Fibroblast of skin of left biceps (primary cell): ENCODE measurements at regions not wholly inside any gene's neighbourhood (a gene's known extent, or its start where the extent isn't known, plus 50 kb on each side); places are given as distances from the start of the nearest gene placed in this dataset.
A peak's percentile ranks its signal among the peaks of the same experiment; 100 is the strongest.
"Not testable (repeated sequence)": the region's sequence is repeated elsewhere in the genome, so short reads cannot be mapped to it uniquely, and the experiment has no call there.

Experiments used
- DNase-seq, 2 experiments: peaks; one replicate each; pipeline ENCODE4 v3.0.0-alpha.2; 2013; ENCODE audit warnings: low read depth in 2 of 2

GRCh38 chr15:53213336-53213735, 423.2 kb upstream of the ONECUT1 start:
- no peak for DNase-seq

DNA sequence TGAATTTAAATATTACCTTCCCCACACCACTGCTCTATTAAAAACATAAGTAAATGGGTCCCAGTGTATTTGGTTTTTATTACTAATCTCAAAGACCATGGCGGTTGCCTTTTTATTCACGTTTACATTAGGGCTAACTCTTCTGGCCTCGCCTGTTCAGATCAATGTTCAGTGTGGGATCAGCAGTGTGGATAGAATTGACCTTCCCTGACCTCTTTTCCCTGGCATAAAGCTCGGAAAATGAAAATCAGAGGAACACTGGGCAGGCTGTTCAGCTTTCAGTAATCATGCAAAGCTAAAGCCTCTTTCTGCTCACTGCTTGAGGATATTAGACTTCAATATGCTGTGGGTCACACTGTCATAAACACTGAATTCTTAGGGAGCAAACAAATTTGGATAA, 422.6 kb upstream of the ONECUT1 start:
- no peak for DNase-seq

DNA sequence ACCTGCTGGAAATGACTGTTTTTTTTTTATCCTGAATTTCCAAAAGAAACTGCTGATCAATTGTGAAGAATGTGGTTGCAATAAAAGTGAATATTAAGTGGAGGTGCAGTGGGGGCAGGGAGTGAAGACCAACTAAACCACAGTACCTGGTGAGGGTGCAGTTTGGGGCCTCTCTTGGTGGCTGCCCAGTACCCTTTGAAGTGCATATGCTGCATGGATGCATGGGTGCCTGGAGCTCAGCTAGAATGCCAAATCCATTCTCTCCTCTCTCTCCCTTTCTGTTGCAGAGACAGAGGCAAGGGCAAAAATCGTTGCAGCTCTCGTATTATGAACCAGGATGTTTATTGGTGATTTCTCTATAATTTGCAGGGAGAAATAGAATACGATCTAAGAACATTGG, 420.5 kb upstream of the ONECUT1 start:
- DNase-seq = no peak

DNA sequence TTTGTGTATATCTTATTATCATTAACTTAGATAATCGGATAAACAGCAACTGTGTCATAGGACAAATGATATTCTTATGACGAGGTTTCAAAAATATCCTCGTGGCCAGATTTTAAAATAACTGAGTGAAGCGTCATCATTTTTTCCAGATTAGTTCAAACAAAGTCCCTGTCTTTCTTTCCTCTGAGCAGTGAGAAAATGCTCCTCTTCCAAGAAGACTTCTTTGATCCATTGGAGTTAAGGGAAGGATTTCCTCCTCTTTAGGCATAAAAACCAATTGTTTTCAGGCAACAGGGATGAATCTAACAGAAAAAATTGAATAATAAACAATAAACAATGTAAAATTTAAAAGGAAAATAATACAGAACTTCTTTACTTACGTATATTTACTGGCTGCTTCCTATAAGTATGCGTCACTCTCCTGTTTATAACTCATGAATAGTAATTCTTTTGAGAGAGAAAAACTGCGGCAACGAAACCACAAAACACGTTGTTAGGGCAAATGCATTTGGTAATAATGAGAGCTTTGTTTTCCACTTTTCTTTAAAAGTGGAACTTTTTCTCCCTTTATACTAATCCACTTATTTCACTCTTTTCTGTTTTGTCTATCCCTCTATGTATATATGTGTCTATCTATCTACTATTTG, 419.4 kb upstream of the ONECUT1 start:
- DNase-seq = no peak

DNA sequence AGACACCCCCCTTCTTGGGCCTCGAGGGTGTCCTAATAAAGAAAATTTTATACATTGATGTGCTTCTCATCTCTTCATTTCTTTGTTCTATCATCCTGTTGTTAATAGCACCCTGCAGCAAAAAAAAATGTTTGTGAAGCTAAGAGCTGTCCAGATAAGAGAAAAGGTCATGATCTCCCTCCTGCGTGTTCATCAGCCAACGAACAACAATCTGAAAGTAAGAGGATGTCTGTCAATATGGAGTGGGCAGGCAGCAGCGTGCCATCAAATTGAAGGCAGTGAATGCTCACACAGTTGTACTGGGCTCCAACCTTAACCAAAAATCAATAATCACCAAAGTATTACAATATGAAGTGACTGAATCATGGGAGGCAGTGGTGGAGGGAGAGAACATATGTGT, 418.6 kb upstream of the ONECUT1 start:
- no peak for DNase-seq

GRCh38 chr15:53203454-53203853, 413.3 kb upstream of the ONECUT1 start:
- DNase-seq = no peak

- DNase-seq = no peak
These were observed 412.7 kb upstream of the ONECUT1 start for GRCh38 chr15:53202876-53203275.

- DNase-seq = peak in 1 of 2 experiments; percentile 1
These were observed 407.3 kb upstream of the ONECUT1 start for GRCh38 chr15:53197426-53197839.

DNA sequence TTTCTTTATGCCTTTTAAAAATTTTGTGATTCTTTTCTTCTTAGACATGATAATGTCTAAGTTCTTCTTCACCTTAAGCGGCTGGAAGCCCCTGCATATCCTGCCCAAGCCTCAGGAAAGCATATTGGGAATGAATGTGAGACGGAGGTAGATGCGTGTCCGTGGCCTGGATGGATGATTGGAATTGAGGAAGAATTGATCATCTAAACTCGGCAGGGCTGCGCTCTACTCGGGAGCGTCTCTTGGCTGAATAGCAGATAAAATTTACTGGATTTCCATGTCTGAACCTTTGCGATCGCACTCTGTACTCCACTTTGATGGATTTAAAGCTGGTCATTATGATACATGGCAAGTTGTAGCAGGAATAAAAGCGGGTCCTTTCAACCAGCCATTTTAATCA, 406.7 kb upstream of the ONECUT1 start:
- no peak for DNase-seq

- DNase-seq = no peak
These were observed 406.1 kb upstream of the ONECUT1 start for GRCh38 chr15:53196242-53196641.

DNA sequence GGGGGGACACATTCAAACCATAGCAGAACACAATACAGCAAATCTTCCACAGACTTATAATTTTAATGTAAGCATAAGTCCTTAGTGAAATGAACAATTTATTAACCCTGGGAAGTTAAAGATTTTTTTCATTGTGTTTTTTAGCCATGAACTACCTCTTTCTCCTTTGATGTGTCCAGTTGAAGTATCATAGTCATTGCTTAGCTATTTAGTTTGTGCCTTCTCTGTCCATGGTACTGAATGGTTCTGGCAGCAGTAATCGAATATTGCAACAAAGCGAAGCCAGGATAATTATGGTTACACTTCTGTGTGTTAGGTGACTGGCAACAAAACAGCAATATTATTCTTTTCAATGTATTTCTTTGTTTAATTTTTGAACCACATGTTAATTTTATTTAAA, 403.0 kb upstream of the ONECUT1 start:
- DNase-seq = no peak

DNA sequence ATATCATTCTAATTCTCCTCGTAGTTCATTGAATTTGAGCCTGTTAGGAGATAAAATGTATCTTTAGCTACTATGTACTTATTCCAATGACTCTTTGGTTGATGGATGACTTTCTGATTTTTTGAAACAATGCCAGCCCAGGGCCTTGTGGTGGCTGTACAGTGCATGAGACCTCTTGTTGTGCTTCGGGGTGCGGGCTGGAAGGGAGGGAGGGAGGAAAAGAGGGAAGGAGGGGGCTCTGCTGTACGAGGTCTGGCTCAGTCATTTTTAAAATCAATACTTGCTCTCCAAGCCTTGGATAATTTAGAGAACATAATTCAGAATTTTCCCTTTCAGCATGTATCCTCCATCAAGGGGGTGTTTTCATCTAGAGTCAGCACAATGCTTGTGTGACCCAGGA, 399.7 kb upstream of the ONECUT1 start:
- no peak for DNase-seq

GRCh38 chr15:53183449-53183848, 393.3 kb upstream of the ONECUT1 start:
- not testable (repeated sequence) for DNase-seq

DNA sequence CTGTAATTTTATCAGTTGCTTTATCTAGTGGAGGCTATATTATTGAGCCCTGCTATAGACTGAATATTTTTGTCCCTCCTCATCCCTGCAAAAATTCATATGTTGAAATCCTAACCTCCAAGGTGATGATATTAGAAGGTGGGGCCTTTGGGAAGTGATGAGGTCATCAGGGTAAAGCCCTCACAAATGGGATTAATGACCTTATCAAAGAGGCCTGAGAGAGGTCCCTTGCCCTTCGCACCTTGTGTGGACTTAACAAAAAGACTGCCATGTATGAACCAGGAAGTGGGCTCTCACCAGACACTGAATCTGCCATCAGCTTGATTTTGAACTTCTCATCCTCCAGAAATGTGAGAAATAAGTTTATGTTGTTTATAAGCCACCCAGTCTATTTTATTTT, 381.4 kb upstream of the ONECUT1 start:
- no peak for DNase-seq

DNA sequence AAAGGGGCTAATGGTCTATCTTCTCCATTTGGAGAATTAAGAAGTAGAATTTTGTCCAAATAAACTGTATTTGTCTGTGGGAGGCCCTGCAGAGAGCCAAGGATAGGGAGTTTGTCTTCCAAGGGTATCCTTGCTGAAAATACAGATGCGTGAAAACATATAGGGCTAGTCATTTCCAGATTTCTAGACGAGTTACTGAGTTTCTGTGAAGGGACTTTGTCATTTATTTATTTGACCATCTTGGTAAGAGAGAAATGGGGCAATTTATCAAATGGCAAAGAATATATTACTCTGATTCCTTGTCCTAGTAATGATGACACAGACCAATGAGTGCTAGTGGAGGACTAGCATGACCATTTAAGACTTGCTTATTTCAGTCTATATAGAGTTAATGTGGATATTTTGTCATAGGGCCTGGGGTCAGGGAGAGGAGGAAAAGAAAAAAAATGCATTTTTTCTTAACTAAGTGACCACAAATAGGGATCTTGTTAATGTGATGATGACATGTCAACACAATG, 376.6 kb upstream of the ONECUT1 start:
- DNase-seq = no peak

GRCh38 chr15:53165988-53166683, 376.0 kb upstream of the ONECUT1 start:
- no peak for DNase-seq

GRCh38 chr15:53160092-53160704, 370.1 kb upstream of the ONECUT1 start:
- DNase-seq = no peak

DNA sequence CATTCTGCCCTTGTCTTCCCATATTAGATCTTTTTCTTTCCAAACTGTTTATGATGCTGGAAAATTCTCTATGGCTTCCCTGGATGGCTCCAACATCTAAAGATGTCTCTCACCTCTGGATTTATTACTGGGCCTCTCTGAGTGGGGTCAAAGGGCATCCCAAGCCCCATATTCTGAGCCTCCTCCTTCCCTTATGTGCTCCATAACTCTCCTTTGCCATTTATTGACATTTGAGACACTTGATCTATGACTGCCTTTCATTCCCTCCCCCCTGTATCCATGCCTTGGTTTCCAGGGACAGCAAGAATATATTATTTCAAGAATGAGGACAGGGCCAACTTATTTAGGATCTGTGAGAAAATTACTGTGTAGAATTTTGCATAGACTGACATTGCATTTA, 369.3 kb upstream of the ONECUT1 start:
- no peak for DNase-seq

DNA sequence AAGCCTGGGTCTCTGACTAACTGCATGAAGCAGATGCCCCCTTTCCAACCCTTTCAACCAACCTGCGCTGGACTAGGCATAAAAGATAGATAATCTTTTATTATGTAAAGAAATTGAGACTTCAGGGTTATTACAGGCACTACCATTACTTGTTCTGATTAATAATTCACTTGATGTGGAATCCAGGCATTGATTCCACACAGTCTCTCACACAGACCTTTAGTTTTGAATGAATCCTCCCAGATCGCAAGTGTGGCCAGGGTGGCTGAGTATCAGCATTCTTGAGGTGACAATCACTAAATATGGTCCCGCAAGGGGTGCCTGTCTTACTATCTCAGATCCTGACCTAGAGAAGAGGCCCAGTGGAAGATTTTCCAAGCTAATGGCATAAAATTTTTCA, 368.9 kb upstream of the ONECUT1 start:
- DNase-seq = no peak

- no peak for DNase-seq
These were observed 343.2 kb upstream of the ONECUT1 start for GRCh38 chr15:53133255-53133850.

DNA sequence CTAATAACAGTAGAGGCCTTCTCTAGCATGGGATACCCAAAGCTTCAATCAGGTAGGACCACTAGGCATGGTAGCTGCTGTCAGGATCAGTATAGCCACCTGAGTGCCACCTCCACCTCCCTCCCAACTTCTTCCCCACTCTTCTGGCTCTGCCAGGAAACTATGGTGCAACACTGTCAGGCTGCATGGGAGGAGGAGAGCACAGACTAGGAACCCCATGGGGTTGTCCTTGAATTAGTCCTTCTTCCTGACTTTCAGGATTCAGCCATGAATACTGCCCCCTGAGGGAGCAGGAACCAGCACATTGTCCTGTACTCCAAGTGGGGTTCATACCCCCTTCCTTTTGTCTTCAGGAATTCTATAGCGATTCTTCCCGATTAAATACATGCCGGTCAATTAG, 340.8 kb upstream of the ONECUT1 start:
- DNase-seq = no peak

GRCh38 chr15:53129121-53129904, 339.2 kb upstream of the ONECUT1 start:
- no peak for DNase-seq
